NT2/D1 (cell line): ENCODE measurements at regions not wholly inside any gene's neighbourhood (a gene's known extent, or its start where the extent isn't known, plus 50 kb on each side); places are given as distances from the start of the nearest gene placed in this dataset.
"Not testable (repeated sequence)": the region's sequence is repeated elsewhere in the genome, so short reads cannot be mapped to it uniquely, and the experiment has no call there.

ENCODE experiments used
- DNase-seq: peaks from one replicate; pipeline ENCODE4 v3.0.0-alpha.2; 2011; ENCODE audit warnings: low read depth, low spot score
- H3K27me3 ChIP-seq: 2 replicates; pipeline ENCODE4 v1.6.0; 2011; ENCODE audit warnings: mild to moderate bottlenecking; ENCODE audit not compliant: insufficient read length, insufficient read depth
- H3K36me3 ChIP-seq: 2 replicates; pipeline ENCODE4 v1.6.1; 2011; ENCODE audit warnings: mild to moderate bottlenecking, low read length, mixed read lengths; ENCODE audit not compliant: insufficient read depth, insufficient read length
- H3K4me1 ChIP-seq: 2 replicates; pipeline ENCODE4 v1.5.1; 2011; ENCODE audit not compliant: insufficient read depth, insufficient read length
- H3K4me3 ChIP-seq: 2 replicates; pipeline ENCODE4 v1.5.1; 2011; ENCODE audit warnings: low read depth; ENCODE audit not compliant: insufficient read length
- H3K9ac ChIP-seq: 2 replicates; pipeline ENCODE4 v1.6.0; 2011; ENCODE audit warnings: low read depth; ENCODE audit not compliant: insufficient read length
- H3K9me3 ChIP-seq: 2 replicates; pipeline ENCODE4 v1.5.1; 2011; ENCODE audit warnings: mild to moderate bottlenecking, low read length; ENCODE audit not compliant: insufficient read depth
- SUZ12 ChIP-seq: IDR thresholded peaks from 2 replicates; pipeline ENCODE4 v1.6.1; 2011; ENCODE audit not compliant: insufficient read length, insufficient read depth; ENCODE audit errors: extremely low read depth
- YY1 ChIP-seq: IDR thresholded peaks from 2 replicates; pipeline ENCODE4 v1.6.1; 2011; ENCODE audit not compliant: insufficient read length, insufficient read depth
- ZNF274 ChIP-seq: IDR thresholded peaks from 2 replicates; pipeline ENCODE4 v1.6.1; 2011; ENCODE audit warnings: mild to moderate bottlenecking, low read depth, low read length

DNA sequence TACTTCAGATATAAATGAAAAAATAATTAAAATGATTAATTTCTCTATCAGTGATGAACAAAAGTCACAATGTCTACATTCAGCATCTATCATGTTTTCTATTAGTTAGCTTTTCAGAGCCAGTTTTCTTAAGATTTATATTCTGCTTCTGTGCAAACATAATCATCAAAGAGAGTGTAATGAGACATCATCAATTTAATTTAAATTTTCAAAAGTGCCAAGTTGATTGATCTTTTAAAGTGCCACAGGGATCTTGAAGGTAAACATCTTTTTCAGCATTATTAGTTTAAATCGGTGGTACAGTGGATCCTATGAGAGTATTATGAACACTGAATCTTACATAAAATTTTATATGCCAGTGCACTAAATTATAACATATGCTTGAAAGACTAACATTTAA, 1176.1 kb downstream of the PLA2G4A start:
- H3K27me3 ChIP-seq = no peaks in the 10 kb centered on the region
- H3K4me3 ChIP-seq = no peak overlapping the region
- DNase-seq = no peak
- H3K4me1 ChIP-seq = no peaks in the 10 kb centered on the region
- TF ChIP-seq SUZ12 = no peak
- no peak overlapping the region for H3K9ac ChIP-seq
- H3K36me3 ChIP-seq = no peaks in the 10 kb centered on the region
- no peaks in the 10 kb centered on the region for H3K9me3 ChIP-seq

GRCh38 chr1:188006354-188006753, 1177.6 kb downstream of the PLA2G4A start:
- Histone ChIP-seq H3K4me3 (no peak overlapping the region), H3K9ac (no peak overlapping the region), H3K4me1 (no peaks in the 10 kb centered on the region), H3K36me3 (no peaks in the 10 kb centered on the region), H3K9me3 (no peaks in the 10 kb centered on the region), H3K27me3 (no peaks in the 10 kb centered on the region)
- no peak for DNase-seq
- TF ChIP-seq SUZ12 (no peak), ZNF274 (no peak), YY1 (no peak)

DNA sequence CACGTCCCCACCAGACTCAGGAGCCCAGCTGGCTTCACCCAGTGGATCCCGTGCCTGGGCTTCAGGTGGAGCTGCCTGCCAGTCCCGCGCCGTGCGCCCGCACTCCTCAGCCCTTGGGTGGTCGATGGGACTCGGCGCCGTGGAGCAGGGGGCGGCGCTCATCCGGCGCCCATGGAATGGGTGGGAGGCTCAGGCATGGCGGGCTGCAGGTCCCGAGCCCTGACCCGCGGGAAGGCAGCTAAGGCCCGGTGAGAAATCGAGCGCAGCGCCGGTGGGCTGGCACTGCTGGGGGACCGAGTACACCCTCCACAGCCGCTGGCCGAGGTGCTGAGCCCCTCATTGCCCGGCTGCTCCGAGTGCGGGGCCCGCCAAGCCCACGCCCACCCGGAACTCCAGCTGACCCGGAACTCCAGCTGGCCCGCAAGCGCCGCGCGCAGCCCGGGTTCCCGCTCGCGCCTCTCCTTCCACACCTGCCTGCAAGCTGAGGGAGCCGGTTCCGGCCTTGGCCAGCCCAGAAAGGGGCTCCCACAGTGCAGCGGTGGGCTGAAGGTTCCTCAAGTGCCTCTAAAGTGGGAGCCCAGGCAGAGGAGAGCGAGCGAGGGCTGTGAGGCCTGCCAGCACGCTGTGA, 1184.6 kb downstream of the PLA2G4A start:
- H3K36me3 ChIP-seq, H3K4me3 ChIP-seq, H3K27me3 ChIP-seq, H3K9ac ChIP-seq, DNase-seq, H3K9me3 ChIP-seq, H3K4me1 ChIP-seq: not testable (repeated sequence)

DNA sequence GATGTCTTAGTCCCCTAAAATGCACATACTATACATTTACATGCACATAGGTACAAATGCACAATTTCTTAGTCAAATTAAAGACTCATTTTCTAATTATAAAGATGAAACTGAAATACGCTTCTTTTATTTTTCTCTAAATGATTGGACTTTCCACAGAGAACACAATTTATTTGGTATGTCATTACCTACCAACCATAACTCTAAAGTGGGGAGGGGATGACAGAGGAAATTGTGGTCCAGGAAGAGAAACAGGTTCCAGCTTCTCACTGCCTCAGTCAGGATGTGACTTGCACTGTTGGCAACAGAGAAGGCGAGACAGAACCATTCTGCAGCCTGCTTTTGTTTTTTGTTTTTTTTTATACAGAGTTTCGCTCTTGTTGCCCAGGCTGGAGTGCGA, 1189.2 kb downstream of the PLA2G4A start:
- H3K9ac ChIP-seq = no peak overlapping the region
- no peak for TF ChIP-seq SUZ12
- TF ChIP-seq YY1 = no peak
- no peak for TF ChIP-seq ZNF274
- no peak for DNase-seq
- H3K27me3 ChIP-seq = no peaks in the 10 kb centered on the region
- no peaks in the 10 kb centered on the region for H3K4me1 ChIP-seq
- H3K36me3 ChIP-seq = no peaks in the 10 kb centered on the region
- peaks cover 4% of the 10 kb centered on the region; the same call in 1 of the 2 replicates for H3K9me3 ChIP-seq
- no peak overlapping the region for H3K4me3 ChIP-seq

DNA sequence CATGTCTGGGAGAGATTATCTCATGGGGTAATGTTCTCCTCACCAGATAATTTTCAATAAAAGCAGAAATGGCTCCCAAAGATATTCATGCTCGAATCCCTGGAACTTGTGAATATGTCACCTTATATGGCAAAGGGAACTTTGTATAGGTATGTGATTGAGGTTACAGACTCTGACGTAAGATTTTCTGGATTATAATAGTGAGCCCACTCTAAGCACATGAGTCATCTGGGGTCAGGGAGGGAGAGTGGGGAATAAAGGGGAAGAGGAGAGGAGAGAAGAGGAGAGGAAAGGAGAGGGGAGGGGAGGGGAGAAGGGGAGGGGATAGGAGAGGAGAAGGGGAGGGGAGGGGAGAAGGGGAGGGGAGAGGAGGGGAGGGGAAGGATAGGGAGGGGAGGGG, 1193.9 kb downstream of the PLA2G4A start:
- Histone ChIP-seq H3K9me3 (no peaks in the 10 kb centered on the region), H3K9ac (no peak overlapping the region), H3K27me3 (no peaks in the 10 kb centered on the region), H3K4me1 (no peaks in the 10 kb centered on the region), H3K36me3 (no peaks in the 10 kb centered on the region), H3K4me3 (no peak overlapping the region)
- no peak for DNase-seq
- no peak for TF ChIP-seq ZNF274
- TF ChIP-seq YY1 = no peak
- TF ChIP-seq SUZ12 = no peak

DNA sequence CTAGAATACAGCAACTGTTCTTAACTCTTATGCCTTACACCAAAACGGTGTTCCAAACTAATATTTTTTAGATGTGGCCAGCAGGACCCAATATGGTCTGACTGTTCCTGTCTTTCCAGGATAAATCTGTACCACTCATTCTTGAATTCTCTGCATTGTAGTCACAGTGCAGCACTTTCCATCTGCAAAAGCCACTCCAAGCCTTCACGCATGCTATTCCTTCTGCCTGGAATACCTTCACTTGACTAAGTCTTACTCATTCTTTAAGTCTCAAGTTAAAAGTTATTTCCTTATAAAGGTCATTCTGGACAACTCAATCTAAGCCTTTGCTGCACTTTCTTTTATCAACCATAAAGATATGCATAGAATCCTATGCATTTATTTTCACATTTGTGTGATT, 1194.5 kb downstream of the PLA2G4A start:
- H3K27me3 ChIP-seq = no peaks in the 10 kb centered on the region
- no peak for DNase-seq
- no peaks in the 10 kb centered on the region for H3K4me1 ChIP-seq
- TF ChIP-seq SUZ12 = no peak
- H3K36me3 ChIP-seq = no peaks in the 10 kb centered on the region
- no peaks in the 10 kb centered on the region for H3K9me3 ChIP-seq
- no peak overlapping the region for H3K4me3 ChIP-seq
- no peak overlapping the region for H3K9ac ChIP-seq

DNA sequence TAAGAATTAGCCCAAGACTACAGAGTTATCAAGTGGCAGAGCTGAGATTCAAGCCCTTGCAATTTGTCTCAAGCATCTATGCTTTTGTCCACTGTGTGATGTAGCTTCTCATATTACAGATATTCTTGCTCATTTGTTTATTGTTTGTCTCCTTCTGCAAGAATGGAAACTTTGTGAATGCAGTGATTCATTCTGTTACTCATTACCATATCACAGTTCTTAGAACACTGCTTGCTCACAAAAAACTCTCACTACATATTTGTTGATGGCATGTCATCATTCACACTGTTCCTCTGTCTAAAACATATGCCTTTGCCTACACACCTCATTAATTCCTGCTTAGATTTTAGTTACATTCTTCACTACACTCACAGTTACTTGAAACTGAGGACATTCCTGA, 1198.9 kb downstream of the PLA2G4A start:
- TF ChIP-seq SUZ12 (no peak), ZNF274 (no peak), YY1 (no peak)
- Histone ChIP-seq H3K9ac (no peak overlapping the region), H3K27me3 (no peaks in the 10 kb centered on the region), H3K4me3 (no peak overlapping the region), H3K36me3 (no peaks in the 10 kb centered on the region), H3K4me1 (no peaks in the 10 kb centered on the region), H3K9me3 (no peaks in the 10 kb centered on the region)
- DNase-seq = no peak

DNA sequence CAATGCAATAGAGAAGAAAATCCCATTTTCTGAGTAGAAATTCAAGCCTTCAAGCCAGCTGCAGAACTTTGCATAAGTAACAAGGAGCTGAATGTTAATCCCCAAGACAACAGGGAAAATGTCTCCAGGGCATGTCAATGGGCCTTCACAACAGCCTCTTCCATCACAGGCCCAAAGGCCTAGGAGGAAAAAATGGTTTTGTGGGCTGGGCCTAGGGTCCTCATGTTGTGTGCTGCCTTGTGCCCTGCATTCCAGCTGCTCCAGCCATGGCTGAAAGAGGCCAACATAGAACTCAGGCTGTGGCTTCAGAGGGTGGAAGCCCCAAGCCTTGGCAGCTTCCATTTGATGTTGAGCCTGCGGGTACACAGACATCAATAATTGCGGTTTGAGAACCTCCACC, 1208.8 kb downstream of the PLA2G4A start:
- peaks cover 19% of the 10 kb centered on the region; the same call in 1 of the 2 replicates for H3K9me3 ChIP-seq
- not testable (repeated sequence) for H3K4me3 ChIP-seq, H3K27me3 ChIP-seq, H3K9ac ChIP-seq, DNase-seq, H3K4me1 ChIP-seq, H3K36me3 ChIP-seq
